Neutrophil (primary cell): ENCODE measurements at regions not wholly inside any gene's neighbourhood (a gene's known extent, or its start where the extent isn't known, plus 50 kb on each side); places are given as distances from the start of the nearest gene placed in this dataset.

Experiments used
- H3K27ac ChIP-seq: fragments of 200-600 bp; sonication (generic); 2 replicates; pipeline ENCODE4 v1.5.1; 2016; ENCODE audit warnings: mild to moderate bottlenecking, moderate library complexity
- H3K27me3 ChIP-seq: fragments of 200-600 bp; sonication (generic); 2 replicates; pipeline ENCODE4 v1.6.0; 2016; ENCODE audit warnings: mild to moderate bottlenecking
- H3K36me3 ChIP-seq: fragments of 200-600 bp; sonication (generic); 2 replicates; pipeline ENCODE4 v1.5.1; 2017
- H3K4me1 ChIP-seq, 2 experiments: fragments of 200-600 bp in 1 of 2; sonication (generic) in 1 of 2; 1 replicate in 1 of 2; 2 replicates in 1 of 2; pipeline versions ENCODE4 v1.5.1 to v1.6.1; 2013 to 2016; ENCODE audit warnings: low read depth in 1 of 2, low read length in 1 of 2, mild to moderate bottlenecking in 1 of 2, moderate library complexity in 1 of 2; ENCODE audit not compliant: control insufficient read depth in 1 of 2, insufficient read depth in 1 of 2
- H3K4me3 ChIP-seq, 2 experiments: fragments of 200-600 bp in 1 of 2; sonication (generic) in 1 of 2; 1 replicate in 1 of 2; 2 replicates in 1 of 2; pipeline ENCODE4 v1.5.1; 2013 to 2016; ENCODE audit warnings: low read depth in 1 of 2, low read length in 1 of 2, mild to moderate bottlenecking in 1 of 2, moderate library complexity in 1 of 2
- H3K9me3 ChIP-seq: fragments of 200-600 bp; sonication (generic); 2 replicates; pipeline ENCODE4 v1.5.1; 2016
- TF ChIP-seq, protein P1 (sequence below): fragments of 200-600 bp; sonication (generic); IDR thresholded peaks from 2 replicates; pipeline ENCODE4 v1.5.1; 2016; ENCODE audit warnings: antibody characterized with exemption

DNA sequence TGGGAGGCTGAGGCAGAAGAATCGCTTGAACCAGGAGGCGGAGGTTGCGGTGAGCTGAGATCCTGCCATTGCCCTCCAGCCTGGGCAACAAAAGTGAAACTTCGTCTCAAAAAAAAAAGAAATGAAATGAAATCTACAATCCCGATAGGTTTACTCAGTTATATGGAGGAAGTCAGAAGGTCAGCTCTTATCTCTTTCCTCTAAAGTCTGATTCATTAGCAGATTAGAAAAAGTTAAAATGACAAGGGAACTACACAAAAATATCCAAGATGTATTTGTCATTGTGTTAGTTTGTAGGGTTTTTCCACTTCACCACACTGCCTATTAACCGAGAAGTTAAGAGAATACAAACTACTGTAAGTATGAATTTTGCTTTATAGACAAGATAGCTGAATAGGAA lies 420.6 kb downstream of the SHQ1 start:
- Histone ChIP-seq H3K36me3 (no peaks in the 10 kb centered on the region), H3K4me3 (no peak overlapping the region), H3K27me3 (no peaks in the 10 kb centered on the region), H3K27ac (peak overlapping the region; percentile 64), H3K4me1 (peaks cover 68 to 82% of the 10 kb centered on the region in 2 experiments), H3K9me3 (no peaks in the 10 kb centered on the region)
- TF ChIP-seq, protein P1, sequence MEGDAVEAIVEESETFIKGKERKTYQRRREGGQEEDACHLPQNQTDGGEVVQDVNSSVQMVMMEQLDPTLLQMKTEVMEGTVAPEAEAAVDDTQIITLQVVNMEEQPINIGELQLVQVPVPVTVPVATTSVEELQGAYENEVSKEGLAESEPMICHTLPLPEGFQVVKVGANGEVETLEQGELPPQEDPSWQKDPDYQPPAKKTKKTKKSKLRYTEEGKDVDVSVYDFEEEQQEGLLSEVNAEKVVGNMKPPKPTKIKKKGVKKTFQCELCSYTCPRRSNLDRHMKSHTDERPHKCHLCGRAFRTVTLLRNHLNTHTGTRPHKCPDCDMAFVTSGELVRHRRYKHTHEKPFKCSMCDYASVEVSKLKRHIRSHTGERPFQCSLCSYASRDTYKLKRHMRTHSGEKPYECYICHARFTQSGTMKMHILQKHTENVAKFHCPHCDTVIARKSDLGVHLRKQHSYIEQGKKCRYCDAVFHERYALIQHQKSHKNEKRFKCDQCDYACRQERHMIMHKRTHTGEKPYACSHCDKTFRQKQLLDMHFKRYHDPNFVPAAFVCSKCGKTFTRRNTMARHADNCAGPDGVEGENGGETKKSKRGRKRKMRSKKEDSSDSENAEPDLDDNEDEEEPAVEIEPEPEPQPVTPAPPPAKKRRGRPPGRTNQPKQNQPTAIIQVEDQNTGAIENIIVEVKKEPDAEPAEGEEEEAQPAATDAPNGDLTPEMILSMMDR: no peak

DNA sequence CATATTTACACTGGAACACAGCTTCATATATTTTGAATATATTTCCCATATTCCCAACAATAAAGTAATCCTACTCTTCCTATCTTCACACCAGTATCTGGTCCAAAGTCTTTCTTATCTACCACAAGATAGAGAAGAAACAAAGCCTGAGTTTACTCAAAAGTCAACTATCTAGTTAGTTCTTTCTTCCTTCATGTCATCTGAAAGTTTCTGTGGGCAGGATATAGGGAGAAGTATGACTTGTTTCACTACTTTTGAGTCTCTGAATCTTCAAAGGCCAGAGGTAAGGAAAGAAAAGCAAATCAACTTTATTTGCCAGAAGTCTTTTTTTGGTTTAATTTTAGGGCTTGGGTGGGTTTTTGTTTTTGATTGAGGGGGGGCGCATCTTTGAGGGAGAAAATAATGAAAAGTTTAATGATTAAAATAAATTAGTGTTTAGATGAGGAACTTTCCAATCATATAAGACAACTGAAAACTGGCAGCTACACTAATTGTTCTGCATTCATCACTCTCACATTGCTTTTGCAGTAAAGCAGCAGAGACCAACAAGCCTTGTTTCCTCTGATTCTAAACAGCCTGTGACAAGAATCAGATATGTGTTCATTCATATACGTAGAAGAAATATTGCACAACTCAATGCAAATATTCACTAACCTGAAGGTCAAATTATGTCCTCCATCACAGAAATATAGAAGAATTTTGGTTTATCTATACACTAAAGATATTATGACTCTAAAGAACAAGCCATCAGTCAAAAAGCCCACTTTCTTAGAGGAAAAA lies 421.4 kb downstream of the SHQ1 start:
- Histone ChIP-seq H3K9me3 (no peaks in the 10 kb centered on the region), H3K4me1 (peaks cover 60 to 77% of the 10 kb centered on the region in 2 experiments), H3K36me3 (no peaks in the 10 kb centered on the region), H3K27ac (peak overlapping the region; percentile 64), H3K4me3 (no peak overlapping the region), H3K27me3 (no peaks in the 10 kb centered on the region)
- TF ChIP-seq, protein P1: no peak

DNA sequence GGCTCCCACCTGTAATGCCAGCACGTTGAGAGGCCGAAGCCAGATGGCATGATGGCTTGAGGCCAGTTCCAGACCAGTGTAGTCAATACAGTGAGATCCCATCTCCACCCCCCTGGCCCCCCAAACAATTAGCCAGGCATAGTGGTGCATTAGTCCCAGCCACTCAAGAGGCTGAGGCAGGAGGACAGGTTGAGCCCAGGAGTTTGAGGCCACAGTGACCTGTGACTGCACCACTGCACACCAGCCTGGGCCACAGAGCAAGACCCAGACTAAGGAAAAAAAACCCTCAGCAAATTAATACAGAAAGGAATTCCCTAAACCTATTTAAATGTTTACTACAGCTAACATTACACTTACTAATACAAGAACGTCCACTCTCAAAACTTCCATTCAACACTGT lies 424.6 kb downstream of the SHQ1 start:
- TF ChIP-seq, protein P1: no peak
- Histone ChIP-seq H3K27me3 (no peaks in the 10 kb centered on the region), H3K27ac (no peak overlapping the region), H3K4me1 (peaks cover 77 to 78% of the 10 kb centered on the region in 2 experiments), H3K36me3 (no peaks in the 10 kb centered on the region), H3K9me3 (no peaks in the 10 kb centered on the region), H3K4me3 (no peak overlapping the region)

DNA sequence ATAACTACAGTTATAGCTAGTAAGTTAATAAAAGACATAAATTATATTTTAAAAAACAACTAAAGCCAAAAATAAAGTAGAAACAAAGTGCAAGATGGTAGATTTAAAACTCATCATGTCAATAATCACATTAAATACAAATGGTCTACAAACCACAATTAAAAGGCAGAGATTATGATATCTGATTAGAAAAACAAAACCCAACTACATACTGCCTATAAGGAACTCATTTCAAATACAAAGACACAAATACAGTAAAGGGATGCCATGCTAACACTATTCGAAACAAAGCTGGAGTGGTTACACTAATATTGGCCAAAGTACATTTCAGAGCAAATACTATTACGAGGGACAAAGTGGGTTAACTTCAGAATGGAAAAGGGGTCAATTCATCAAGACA lies 426.5 kb downstream of the SHQ1 start:
- Histone ChIP-seq H3K27ac (peak overlapping the region; percentile 76), H3K4me1 (peaks cover 62% of the 10 kb centered on the region in 2 experiments), H3K9me3 (no peaks in the 10 kb centered on the region), H3K36me3 (no peaks in the 10 kb centered on the region), H3K27me3 (no peaks in the 10 kb centered on the region), H3K4me3 (peak overlapping the region in 1 of 2 experiments; percentile 19)
- TF ChIP-seq, protein P1: no peak

DNA sequence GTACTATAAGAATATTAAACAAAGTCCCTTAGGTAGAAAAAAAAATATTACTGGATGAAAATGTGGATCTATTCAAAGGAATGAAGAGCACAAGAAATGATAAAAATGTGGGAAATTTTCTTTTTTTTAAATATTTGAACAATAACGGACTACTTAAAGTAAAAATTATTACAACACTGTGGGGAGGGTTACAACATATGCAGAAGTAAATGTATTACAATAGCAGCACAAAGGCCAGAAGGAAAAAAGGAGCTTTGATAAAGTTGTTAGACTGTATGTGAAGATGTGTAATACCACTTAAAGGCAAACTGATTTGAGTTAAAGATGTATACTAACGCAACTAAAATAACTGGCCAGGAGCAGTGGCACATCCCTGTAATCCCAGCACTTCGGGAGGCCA lies 427.1 kb downstream of the SHQ1 start:
- peak overlapping the region; percentile 76 for H3K27ac ChIP-seq
- no peaks in the 10 kb centered on the region for H3K27me3 ChIP-seq
- peak overlapping the region in 1 of 2 experiments; percentile 19 for H3K4me3 ChIP-seq
- no peaks in the 10 kb centered on the region for H3K36me3 ChIP-seq
- H3K4me1 ChIP-seq: peaks cover 55 to 60% of the 10 kb centered on the region in 2 experiments
- TF ChIP-seq, protein P1: no peak
- no peaks in the 10 kb centered on the region for H3K9me3 ChIP-seq
